LNCAP (cell line): ENCODE measurements at regions not wholly inside any gene's neighbourhood (a gene's known extent, or its start where the extent isn't known, plus 50 kb on each side); places are given as distances from the start of the nearest gene placed in this dataset.

Experiments
- TF ChIP-seq, protein P1 (sequence below): fragments of 450-650 bp; IDR thresholded peaks from 2 replicates; pipeline ENCODE4 v1.5.1; 2017; ENCODE audit warnings: mild to moderate bottlenecking

DNA sequence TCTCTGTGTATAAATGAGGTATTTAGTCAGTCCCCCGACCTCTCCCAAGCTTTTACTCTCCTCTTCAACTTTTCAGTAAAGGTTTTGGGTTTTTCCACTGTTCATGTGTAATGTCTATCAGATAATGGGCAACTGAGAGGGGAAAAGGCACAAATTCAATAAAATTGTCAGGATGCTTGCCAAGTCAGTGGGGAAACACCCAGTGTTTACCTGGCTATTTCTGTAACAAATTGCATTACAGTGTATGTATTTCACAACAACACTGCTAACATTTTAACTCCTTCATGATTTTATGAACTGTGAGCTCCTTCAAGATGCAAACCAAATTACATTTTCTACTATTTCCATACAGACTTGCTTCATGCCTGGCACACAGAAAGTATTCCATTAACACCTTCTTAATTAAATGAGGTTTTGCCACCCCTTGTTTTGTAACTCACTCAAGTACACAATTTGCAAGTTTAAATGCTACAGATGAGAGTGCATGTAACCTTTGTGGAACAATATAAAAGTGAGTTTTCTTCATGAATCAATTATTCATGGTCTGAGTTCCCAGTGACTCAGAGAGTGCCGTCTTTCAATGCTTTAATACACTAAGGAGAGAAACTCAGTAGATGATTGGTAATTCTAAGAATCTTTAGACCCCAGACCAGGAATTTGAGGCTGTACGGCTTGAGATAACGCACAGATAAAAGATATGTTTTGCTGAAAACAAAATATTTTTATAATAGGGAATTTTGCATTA is 149.8 kb upstream of the TLL1 start:
- TF ChIP-seq, protein P1, sequence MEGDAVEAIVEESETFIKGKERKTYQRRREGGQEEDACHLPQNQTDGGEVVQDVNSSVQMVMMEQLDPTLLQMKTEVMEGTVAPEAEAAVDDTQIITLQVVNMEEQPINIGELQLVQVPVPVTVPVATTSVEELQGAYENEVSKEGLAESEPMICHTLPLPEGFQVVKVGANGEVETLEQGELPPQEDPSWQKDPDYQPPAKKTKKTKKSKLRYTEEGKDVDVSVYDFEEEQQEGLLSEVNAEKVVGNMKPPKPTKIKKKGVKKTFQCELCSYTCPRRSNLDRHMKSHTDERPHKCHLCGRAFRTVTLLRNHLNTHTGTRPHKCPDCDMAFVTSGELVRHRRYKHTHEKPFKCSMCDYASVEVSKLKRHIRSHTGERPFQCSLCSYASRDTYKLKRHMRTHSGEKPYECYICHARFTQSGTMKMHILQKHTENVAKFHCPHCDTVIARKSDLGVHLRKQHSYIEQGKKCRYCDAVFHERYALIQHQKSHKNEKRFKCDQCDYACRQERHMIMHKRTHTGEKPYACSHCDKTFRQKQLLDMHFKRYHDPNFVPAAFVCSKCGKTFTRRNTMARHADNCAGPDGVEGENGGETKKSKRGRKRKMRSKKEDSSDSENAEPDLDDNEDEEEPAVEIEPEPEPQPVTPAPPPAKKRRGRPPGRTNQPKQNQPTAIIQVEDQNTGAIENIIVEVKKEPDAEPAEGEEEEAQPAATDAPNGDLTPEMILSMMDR = no peak

DNA sequence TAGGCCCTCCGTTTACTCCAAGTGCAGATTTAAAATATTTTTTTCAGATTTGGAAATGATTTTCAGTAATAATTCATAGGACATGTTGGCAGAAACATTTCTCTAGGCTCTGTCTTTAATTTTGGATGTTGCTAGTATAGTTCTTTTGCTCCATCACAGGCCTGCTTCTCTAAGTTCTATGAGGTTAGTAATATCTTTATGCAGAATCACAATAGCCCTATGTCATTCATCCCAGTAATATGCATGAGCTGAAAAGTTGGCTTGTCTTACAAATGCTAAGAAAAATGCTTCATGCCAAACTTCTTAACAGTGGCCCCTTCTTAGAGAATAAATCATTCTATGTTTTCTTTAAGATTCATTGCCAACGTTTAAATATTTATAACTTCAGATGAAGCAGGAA is 148.3 kb upstream of the TLL1 start:
- TF ChIP-seq, protein P1 = no peak

DNA sequence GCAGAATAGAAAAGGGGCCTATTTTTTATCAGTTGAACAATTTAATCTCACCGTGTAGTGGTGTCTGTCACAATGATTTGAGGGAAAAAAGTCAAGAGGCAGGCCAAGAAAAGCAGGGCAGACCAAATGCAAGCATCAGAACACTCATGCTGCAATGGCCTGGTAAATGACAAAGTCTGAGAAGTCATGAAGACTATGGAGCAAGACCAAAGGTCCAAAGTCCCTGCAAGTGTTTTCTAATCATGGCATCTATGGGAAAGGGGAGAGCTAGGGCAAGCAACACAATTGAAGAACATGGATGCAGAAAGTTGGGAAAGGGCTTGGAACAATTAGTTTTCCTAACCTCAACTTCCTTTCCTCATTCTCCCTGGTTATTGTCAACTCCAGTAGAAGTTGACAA is 147.7 kb upstream of the TLL1 start:
- TF ChIP-seq, protein P1 = no peak

DNA sequence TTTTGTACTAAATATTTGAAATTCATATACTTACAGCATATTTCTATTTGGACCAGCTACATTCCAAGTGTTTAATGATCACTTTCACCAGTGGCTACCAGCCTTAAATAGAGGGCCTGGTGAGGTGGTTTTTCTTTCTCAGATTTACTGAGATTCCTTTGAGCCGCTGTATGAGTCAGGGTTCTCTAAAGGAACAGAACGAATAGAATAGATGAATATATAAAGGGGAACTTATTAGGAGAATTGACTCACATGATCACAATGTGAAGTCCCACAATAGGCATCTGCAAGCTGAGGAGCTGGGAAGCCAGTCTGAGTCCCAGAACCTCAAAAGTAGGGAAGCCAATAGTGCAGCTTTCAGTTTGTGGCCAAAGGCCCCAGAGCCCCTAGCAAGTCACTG is 146.2 kb upstream of the TLL1 start:
- TF ChIP-seq, protein P1 = no peak

DNA sequence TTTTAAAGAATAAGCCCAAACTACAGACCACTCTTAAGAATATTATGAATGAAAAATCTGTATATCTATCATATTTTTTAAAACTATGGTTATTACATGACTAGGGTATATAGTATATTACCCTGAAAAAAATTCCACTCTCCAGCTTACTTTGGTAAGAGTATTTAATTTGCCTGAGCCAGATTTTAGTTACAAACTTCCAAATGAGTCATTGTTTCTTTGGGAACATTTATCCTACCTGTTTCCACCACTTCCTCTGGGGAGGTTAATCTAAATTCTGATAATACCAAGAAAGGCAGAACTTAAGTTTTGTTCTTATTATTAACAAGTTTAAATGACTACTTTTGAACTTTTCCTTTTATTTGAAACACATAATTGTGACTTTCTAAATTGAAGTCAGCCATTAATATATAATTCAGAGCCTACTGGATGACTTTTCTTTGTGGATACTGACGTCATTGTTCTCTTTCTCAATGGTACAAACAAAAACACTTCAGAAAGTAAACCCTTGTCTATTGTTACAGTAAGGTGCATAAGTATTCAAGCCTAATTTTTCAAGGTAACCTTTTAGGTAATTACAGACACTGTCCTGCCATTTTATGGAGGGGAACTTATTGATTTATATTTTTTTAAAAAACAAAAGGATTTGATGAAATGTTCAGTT is 135.6 kb upstream of the TLL1 start:
- TF ChIP-seq, protein P1 = no peak

DNA sequence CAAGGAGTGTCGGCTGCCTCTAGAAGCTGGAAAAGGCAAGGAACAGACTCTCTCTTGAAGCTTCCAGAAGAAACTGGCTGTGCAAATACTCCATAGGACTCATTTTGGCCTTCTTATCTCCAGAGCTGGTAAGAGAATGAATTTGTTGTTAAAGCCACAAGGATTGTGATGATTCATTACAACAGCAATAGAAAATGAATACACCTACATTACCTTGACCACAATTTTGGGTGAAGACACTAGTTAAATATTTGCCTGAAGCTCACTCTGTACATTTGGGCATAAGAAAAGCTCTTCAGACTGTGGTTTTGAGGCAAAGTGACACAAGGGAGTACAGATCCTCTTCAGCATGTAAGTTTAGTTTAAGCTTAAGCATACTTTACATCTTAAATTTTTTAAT is 134.5 kb upstream of the TLL1 start:
- TF ChIP-seq, protein P1 = no peak

DNA sequence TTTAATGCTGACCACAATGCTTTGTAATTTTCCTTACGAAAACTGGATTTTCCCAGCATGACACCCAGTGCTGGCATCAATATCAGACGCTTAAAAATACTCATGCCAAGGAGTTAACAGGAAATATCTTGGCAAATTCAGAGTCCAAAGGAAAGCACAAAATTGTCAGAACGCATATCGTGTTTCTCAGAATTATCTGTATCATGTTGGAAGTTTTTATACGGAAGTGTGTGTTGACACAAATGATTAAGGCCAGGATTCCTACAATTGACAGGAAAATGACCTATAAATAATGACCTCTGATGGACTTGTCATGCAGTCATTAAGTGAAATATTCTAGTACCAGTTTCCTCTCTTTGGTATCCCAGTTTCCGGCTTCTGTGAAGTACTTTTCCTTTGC is 132.1 kb upstream of the TLL1 start:
- TF ChIP-seq, protein P1 = no peak
